A673 (cell line): ENCODE measurements at regions not wholly inside any gene's neighbourhood (a gene's known extent, or its start where the extent isn't known, plus 50 kb on each side); places are given as distances from the start of the nearest gene placed in this dataset.

Experiments
- BruUV-seq: library from RNA; stranded (reverse); fragments of 400-500 nt; replicated peaks from 2 replicates; lab custom pipeline; 2021; lab: Mats Ljungman, UMichigan
- CTCF ChIA-PET: fragments of 300-600 bp; sonication (Branson Sonifier 250); formaldehyde crosslinking; loops from one replicate; lab custom pipeline; 2022; ENCODE audit warnings: antibody characterized with exemption; lab: Charles Lee
- POLR2A ChIA-PET: fragments of 300-600 bp; sonication (Branson Sonifier 250); formaldehyde crosslinking; loops from one replicate; lab custom pipeline; 2022; ENCODE audit warnings: antibody characterized with exemption; ENCODE audit not compliant: low non-redundant PET; lab: Charles Lee
- DNase-seq: peaks from one replicate; pipeline ENCODE4 v3.0.0-alpha.2; 2015; ENCODE audit warnings: low spot score
- H3K27ac ChIP-seq: fragments of 200-600 bp; sonication (generic); 2 replicates; pipeline ENCODE4 v1.5.1; 2016; ENCODE audit warnings: mixed run types, low read depth, mild to moderate bottlenecking, mixed read lengths, antibody characterized with exemption, low read length; ENCODE audit not compliant: poor library complexity, severe bottlenecking
- H3K27me3 ChIP-seq: fragments of 200-600 bp; sonication (generic); replicated peaks from 2 replicates; pipeline ENCODE4 v1.6.1; 2017; ENCODE audit warnings: mixed run types, low read depth, mild to moderate bottlenecking, mixed read lengths, antibody characterized with exemption, low read length; ENCODE audit not compliant: insufficient read depth, poor library complexity
- H3K36me3 ChIP-seq: fragments of 200-600 bp; sonication (generic); 2 replicates; pipeline ENCODE4 v1.6.1; 2016; ENCODE audit warnings: mixed run types, mild to moderate bottlenecking, mixed read lengths, antibody characterized with exemption, low read length; ENCODE audit not compliant: insufficient read depth, poor library complexity, severe bottlenecking
- H3K4me1 ChIP-seq: fragments of 200-600 bp; sonication (generic); 2 replicates; pipeline ENCODE4 v1.6.1; 2017; ENCODE audit warnings: mixed run types, mild to moderate bottlenecking, mixed read lengths, antibody characterized with exemption, low read length; ENCODE audit not compliant: insufficient read depth, poor library complexity, severe bottlenecking
- H3K4me3 ChIP-seq: fragments of 200-600 bp; sonication (generic); 2 replicates; pipeline ENCODE4 v1.5.1; 2016; ENCODE audit warnings: low read depth, mixed run types, mild to moderate bottlenecking, mixed read lengths, low read length; ENCODE audit not compliant: poor library complexity, severe bottlenecking
- H3K9me3 ChIP-seq: fragments of 200-600 bp; sonication (generic); 2 replicates; pipeline ENCODE4 v1.6.1; 2016; ENCODE audit warnings: mixed run types, low read depth, mild to moderate bottlenecking, mixed read lengths, antibody characterized with exemption, low read length; ENCODE audit not compliant: poor library complexity, severe bottlenecking
- EZH2 ChIP-seq: fragments of 200-600 bp; sonication (generic); IDR thresholded peaks from 2 replicates; pipeline ENCODE4 v1.6.1; 2017; ENCODE audit warnings: borderline replicate concordance, low read depth, mild to moderate bottlenecking, mixed read lengths, antibody characterized with exemption, low read length; ENCODE audit not compliant: poor library complexity, severe bottlenecking
- intact Hi-C: fragments of 100-400 bp; cut with micrococcal nuclease; formaldehyde crosslinking; loops from one replicate; pipeline ENCODE4 v1.10.0; 2022; ENCODE audit not compliant: unreplicated experiment
- TF ChIP-seq, protein P1 (sequence below): fragments of 300-800, 200-600 bp; sonication (generic); conservative IDR thresholded peaks from 2 replicates; pipeline ENCODE4 v1.5.1; 2017; ENCODE audit warnings: low read depth, mild to moderate bottlenecking, antibody characterized with exemption, low read length, moderate library complexity, mixed read lengths

DNA sequence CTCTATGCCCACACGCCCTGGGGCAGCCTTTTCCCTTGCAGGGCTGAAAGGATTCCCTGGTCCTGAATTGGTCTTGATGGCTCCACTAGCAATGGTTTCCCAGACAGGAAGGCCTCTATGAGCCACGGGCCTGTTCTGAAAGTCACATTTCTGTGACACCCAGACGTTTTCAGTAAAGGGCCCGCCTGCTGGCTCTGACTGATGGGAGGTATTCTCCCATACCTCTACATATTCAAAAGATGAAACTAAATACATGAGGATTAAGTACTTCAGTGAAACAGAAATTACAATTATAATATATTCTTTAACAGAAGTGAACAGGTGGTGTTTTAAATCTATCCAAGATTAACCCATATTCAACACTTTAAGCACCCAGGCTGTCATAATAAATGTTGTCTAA is 629.8 kb downstream of the CDH26 start:
- Histone ChIP-seq H3K36me3 (no peaks in the 10 kb centered on the region), H3K27ac (no peak overlapping the region), H3K27me3 (no peaks in the 10 kb centered on the region), H3K9me3 (no peaks in the 10 kb centered on the region), H3K4me1 (no peaks in the 10 kb centered on the region), H3K4me3 (no peak overlapping the region)
- DNase-seq, result no peak
- intact Hi-C loops, result no loop called here
- TF ChIP-seq EZH2, result no peak
- TF ChIP-seq, protein P1, sequence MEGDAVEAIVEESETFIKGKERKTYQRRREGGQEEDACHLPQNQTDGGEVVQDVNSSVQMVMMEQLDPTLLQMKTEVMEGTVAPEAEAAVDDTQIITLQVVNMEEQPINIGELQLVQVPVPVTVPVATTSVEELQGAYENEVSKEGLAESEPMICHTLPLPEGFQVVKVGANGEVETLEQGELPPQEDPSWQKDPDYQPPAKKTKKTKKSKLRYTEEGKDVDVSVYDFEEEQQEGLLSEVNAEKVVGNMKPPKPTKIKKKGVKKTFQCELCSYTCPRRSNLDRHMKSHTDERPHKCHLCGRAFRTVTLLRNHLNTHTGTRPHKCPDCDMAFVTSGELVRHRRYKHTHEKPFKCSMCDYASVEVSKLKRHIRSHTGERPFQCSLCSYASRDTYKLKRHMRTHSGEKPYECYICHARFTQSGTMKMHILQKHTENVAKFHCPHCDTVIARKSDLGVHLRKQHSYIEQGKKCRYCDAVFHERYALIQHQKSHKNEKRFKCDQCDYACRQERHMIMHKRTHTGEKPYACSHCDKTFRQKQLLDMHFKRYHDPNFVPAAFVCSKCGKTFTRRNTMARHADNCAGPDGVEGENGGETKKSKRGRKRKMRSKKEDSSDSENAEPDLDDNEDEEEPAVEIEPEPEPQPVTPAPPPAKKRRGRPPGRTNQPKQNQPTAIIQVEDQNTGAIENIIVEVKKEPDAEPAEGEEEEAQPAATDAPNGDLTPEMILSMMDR, result no peak
- CTCF ChIA-PET, result no interaction called here
- POLR2A ChIA-PET, result no interaction called here
- BruUV-seq, result no TSS peak

DNA sequence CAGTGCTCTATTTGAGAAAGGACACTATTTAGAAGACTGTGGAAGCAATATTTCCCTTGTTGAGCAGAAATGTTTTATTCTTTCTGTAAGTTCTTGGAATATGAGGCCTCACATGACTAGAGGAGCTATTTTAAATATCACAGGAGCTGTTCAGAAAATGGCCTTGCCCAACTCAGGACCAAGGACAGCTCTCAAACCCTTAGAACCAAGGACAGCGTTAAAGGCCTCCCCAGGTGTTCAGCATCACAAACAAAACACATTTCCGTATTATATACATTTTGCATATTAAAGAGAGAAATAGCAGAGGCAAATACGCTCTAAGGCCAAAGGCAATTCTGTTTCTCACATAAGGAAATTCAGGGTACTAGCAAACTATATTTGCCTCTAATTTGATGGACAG is 631.4 kb downstream of the CDH26 start:
- Histone ChIP-seq H3K4me3 (no peak overlapping the region), H3K4me1 (no peaks in the 10 kb centered on the region), H3K27me3 (no peaks in the 10 kb centered on the region), H3K27ac (no peak overlapping the region), H3K9me3 (no peaks in the 10 kb centered on the region), H3K36me3 (no peaks in the 10 kb centered on the region)
- ChIA-PET CTCF (no interaction called here), POLR2A (no interaction called here)
- TF ChIP-seq, protein P1, result no peak
- TF ChIP-seq EZH2, result no peak
- intact Hi-C loops, result no loop called here
- no TSS peak for BruUV-seq
- DNase-seq, result peak; percentile 34

DNA sequence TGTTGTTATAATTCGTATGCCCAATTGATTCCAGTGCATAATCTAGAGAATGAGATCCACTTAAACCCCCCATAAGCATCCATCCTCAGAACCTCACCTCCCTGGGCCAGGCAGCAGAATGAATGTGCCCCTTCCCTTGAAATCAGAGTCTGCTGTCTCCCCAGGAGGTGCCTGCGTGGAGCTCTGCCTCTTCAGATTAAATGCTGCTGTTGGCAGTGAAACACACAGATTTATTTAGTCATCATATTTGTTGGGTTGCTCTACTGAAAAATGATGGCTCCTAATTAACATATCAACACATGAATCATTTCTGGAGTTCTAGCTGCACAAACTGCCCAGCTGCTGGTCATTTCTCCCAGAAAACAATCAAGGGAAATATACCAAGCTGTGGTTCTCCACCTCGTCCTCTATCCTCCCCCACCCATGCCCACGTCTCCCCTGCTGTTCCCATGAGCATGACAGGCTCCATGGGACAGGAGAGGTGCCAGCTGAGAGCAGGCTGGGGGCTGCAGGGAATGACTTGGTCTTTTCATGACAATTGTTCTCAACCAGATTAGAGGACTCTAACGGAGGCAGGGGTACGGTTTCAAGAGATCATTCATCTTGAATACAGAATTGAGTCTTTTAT is 633.1 kb downstream of the CDH26 start:
- CTCF ChIA-PET, result no interaction called here
- no TSS peak for BruUV-seq
- H3K36me3 ChIP-seq, result no peaks in the 10 kb centered on the region
- DNase-seq, result no peak
- H3K4me3 ChIP-seq, result no peak overlapping the region
- POLR2A ChIA-PET, result no interaction called here
- intact Hi-C loops, result no loop called here
- H3K9me3 ChIP-seq, result no peaks in the 10 kb centered on the region
- H3K27ac ChIP-seq, result no peak overlapping the region
- peaks cover 2% of the 10 kb centered on the region for H3K27me3 ChIP-seq
- TF ChIP-seq EZH2, result no peak
- TF ChIP-seq, protein P1, result no peak
- H3K4me1 ChIP-seq, result no peaks in the 10 kb centered on the region
